Activated CD4-positive, alpha-beta T cell treated with anti-CD3 and anti-CD28 coated beads, Interleukin-2, Interleukin-6, amounts not matched to agents 100 ng/mL and 50 ng/mL, durations not matched to agents 16 hours and 8 hours (primary cell): ENCODE measurements at regions not wholly inside any gene's neighbourhood (a gene's known extent, or its start where the extent isn't known, plus 50 kb on each side); places are given as distances from the start of the nearest gene placed in this dataset.
"Not testable (repeated sequence)": the region's sequence is repeated elsewhere in the genome, so short reads cannot be mapped to it uniquely, and the experiment has no call there.

Experiments
- DNase-seq: peaks from one replicate; pipeline ENCODE4 v3.0.0-alpha.2; 2020

- DNase-seq: no peak
Observed at GRCh38 chr4:62510228-62510627, 1310.1 kb downstream of the ADGRL3 start.

GRCh38 chr4:62500296-62500695 is 1300.2 kb downstream of the ADGRL3 start:
- DNase-seq: no peak

GRCh38 chr4:62495032-62495431 is 1294.9 kb downstream of the ADGRL3 start:
- no peak for DNase-seq

GRCh38 chr4:62491756-62492155 is 1291.6 kb downstream of the ADGRL3 start:
- not testable (repeated sequence) for DNase-seq

GRCh38 chr4:62490635-62491034 is 1290.5 kb downstream of the ADGRL3 start:
- DNase-seq: no peak

DNA sequence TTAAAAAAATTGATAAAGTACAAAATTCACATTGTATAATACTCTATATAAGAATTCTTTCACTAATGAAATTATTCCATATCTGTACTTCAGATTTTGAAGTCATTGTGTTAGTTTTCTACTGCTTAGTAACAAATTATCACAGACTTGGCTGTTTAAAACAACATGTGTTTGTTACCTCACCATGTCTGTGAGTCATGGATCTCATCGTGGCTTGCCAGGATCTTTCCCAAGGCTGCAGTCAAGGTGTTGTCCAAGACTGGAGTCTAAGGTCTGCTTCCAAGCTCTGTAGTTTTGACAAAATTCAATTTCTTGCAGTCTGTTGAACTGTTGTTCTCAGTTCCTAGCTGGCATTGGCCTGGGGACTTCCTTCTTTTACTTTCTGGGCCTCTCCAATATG is 1286.9 kb downstream of the ADGRL3 start:
- no peak for DNase-seq

- no peak for DNase-seq
Observed at GRCh38 chr4:62484357-62484756, 1284.2 kb downstream of the ADGRL3 start.

DNA sequence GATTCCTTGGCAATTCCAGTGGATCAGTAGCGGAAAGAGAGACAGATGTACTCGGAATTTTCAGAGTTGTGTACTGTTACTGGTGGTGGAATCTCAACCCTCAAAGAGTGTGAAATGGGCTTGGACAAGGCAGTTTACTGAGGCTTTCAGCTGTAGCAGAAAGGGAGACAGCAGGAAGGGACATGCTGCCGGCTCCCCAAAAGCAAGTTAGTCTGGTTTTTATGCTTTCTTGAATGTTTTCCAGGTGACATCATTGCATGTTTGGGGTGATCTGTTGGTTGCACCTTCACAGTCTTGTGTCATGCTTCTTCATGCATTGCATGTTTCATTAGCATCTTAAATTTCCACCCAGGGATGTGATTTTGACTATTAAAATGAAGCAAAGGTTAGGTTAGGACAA is 1282.2 kb downstream of the ADGRL3 start:
- DNase-seq: no peak

GRCh38 chr4:62475596-62475995 is 1275.5 kb downstream of the ADGRL3 start:
- DNase-seq: no peak

- DNase-seq: no peak
Observed at GRCh38 chr4:62474802-62475201, 1274.7 kb downstream of the ADGRL3 start.

DNA sequence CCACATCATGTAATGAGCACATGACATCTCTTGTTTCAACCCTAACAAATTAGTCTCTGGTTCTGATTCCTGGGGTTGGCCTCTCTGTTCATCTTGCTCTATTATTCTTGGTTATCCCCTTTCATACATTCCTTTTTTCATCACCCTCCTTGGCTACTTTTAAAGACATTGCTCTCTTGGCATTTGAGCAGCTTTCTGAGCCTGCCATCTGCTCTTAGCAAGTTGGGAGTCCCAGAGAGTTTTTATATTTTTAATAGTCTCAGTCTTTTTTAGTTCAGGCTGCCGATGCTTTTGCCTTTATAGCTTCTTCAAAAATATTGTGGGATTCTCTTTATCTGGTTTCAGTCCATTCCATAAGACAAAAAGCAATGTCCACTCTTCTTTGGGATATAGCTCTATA is 1270.9 kb downstream of the ADGRL3 start:
- DNase-seq: no peak

DNA sequence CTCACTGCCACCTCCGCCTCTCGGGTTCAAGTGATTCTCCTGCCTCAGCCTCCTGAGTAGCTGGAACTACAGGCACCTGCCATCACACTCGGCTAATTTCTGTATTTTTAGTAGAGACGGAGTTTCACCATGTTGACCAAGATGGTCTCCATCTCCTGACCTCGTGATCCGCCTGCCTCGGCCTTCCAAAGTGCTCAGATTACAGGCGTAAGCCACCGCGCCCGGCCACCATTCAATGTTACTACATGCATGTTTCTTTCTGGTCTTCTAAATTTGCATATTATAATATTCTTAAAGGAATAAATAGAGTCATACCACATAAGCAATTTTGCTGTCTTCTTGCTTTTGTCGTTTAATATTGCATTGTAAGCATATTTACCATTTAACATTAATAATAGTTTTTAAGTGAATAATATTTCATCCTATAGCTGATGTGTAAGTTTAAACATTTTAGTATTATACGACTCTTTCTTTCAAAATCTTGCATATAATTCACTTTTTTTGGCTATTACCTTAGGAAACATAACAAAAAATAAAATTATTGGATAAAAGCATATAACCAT is 1270.4 kb downstream of the ADGRL3 start:
- no peak for DNase-seq

DNA sequence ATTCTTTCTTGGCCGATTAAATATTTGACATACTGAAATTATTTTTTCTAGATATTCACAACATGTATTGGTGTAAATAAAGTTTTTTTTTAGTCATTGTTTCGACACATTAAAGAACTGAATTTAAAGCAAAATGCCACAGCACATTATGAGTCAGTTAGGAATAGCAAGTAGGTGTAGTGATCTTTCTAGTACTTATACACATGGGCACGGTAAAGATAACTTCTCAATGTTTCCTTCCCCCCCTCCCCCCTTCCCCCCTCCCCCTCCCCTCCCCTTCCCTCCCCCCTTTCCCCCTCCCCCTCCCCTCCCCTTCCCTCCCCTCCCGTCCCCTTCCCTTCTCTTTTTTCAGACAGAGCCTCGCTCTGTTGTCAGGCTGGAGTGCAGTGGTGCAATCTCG is 1269.9 kb downstream of the ADGRL3 start:
- DNase-seq: no peak

DNA sequence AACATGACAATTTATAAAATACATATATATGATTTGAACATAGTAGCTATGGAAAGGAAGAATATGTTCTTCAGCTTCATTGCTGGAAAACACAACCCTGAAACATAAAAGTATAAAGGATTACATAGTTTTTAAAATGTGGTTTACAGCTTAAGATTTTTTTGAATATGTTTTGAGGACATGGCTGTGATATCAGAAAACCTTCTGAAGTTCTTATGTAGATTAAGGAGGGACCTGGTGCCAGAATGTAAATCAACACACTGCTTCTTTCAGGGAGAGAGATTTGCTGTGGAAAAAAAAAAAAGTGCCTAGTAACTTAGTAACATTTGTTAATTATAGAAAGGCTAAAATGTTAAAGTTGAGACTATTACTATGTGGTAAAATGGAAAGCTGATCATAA is 1261.8 kb downstream of the ADGRL3 start:
- no peak for DNase-seq

DNA sequence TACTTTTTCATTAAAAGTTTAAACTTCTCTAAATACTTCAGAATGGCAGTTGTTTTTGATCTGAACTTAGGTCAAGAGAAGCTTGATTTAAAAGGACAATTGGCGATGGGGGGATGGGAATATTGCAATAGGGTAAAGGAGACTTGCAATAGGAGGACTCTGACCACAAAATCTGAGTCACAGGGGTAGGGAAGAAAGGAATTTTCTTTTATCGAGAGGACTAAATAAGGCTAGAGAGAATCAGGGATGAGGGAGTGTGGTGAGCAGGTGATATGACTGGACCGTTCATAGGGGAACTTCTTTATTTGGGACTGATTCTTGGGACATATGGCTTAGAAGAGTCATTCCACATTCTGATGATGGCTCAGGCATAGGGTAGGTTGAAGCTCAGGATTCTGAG is 1260.2 kb downstream of the ADGRL3 start:
- no peak for DNase-seq

DNA sequence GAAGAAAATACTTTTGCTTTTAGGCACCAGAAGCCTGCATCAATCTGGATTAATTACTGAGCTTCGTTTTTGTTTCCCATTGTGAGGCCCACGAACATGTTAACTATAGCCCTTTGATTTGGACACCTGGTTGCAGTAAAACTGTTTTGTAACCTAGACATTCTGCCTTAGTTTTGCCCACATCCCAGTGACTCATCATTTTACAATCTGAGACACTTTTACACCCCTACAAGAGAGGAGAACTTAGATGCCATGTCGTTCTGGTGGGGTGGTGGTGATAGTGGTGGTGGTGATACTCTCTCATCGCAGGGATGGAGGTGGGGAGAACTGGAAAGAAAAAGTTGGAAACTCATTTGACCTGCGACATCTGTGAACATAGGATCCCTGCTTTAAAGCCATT is 1257.2 kb downstream of the ADGRL3 start:
- DNase-seq: no peak

- no peak for DNase-seq
Observed at GRCh38 chr4:62455871-62456270, 1255.7 kb downstream of the ADGRL3 start.

- DNase-seq: no peak
Observed at GRCh38 chr4:62454535-62454934, 1254.4 kb downstream of the ADGRL3 start.

- DNase-seq: peak; percentile 0
Observed at GRCh38 chr4:62450740-62451139, 1250.6 kb downstream of the ADGRL3 start.

DNA sequence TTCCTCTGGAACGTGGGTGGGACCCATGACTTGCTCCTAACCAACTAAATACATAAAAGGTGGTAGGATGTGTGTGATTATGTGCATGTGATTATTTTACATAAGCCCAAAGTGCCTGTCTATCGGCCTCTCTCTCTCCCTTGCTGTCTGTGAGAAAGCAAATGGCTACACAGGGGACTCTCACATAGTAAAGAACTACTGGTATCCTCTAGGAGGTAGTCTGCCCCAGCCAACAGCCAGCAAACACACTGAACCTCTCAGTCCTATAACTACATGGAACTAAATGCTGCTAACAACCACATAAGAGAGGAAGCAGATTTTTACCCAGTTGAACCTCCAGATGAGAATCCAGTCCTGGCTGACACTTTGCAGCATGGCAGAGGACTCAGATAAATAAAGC is 1249.4 kb downstream of the ADGRL3 start:
- no peak for DNase-seq

- DNase-seq: no peak
Observed at GRCh38 chr4:62448911-62449310, 1248.8 kb downstream of the ADGRL3 start.

GRCh38 chr4:62439051-62439450 is 1238.9 kb downstream of the ADGRL3 start:
- no peak for DNase-seq

DNA sequence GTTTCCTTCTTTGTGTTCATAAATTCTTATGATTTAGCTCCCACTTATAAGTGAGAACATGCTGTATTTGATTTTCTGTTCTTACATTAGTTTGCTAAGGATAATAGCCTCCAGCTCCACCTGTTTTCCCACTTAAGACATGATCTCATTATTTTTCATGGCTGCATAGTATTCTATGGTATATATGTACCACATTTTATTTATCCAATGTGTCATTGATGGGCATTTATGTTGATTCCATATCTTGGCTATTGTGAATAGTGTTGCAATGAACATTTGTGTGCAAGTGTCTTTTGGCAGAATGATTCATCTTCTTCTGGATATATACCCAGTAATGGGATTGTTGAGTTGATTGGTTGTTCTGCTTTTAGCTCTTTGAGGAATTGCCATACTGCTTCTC is 1234.8 kb downstream of the ADGRL3 start:
- no peak for DNase-seq

DNA sequence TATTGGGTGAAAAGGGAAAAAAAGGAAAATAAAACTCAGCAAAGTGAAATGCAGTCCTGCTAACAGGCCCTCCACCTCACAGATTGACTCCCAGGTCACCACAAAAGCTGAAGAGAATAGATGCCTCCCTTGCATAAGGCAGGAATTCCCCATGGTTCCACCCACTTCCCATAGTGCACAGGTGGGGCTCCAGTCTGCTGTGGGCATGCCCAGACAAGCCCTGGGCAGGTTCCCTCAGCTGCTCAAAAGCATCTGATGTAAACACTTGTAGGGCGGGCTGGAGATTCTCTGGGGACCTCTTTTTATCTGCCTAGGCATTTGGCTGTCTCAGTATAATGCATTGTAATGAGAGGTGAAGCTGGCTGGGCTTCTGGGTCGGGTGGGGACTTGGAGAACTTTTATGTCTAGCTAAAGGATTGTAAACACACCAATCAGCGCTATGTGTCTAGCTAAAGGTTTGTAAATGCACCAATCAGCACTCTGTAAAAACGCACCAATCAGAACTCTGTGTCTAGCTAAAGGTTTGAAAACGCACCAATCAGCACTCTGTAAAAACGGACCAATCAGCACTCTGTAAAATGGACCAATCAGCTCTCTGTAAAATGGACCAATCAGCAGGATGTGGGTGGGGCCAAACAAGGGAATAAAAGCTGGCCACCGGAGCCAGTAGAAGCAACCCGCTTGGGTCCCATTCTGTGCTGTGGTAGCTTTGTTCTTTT is 1231.5 kb downstream of the ADGRL3 start:
- DNase-seq: not testable (repeated sequence)

DNA sequence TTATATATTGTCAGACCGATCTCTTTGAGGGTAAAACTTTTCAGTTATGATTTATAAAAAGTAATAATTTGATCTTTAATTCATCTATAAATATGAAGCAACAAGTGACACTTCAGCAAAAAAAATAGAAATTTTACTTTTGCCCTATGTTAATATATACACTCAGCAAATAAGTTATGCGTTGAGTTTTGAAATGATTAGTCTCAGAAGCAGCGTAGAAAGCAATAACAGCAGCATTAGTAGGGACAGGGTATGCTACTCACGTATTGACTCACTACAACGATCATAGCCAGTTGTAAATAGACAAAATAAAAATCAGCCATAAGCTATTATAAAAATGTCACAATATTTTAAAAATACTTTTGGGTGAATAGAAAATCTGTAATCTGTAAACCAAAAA is 1229.2 kb downstream of the ADGRL3 start:
- no peak for DNase-seq
